ENCODE measurements at regions not wholly inside any gene's neighbourhood (a gene's known extent, or its start where the extent isn't known, plus 50 kb on each side); places are given as distances from the start of the nearest gene placed in this dataset.

DNA sequence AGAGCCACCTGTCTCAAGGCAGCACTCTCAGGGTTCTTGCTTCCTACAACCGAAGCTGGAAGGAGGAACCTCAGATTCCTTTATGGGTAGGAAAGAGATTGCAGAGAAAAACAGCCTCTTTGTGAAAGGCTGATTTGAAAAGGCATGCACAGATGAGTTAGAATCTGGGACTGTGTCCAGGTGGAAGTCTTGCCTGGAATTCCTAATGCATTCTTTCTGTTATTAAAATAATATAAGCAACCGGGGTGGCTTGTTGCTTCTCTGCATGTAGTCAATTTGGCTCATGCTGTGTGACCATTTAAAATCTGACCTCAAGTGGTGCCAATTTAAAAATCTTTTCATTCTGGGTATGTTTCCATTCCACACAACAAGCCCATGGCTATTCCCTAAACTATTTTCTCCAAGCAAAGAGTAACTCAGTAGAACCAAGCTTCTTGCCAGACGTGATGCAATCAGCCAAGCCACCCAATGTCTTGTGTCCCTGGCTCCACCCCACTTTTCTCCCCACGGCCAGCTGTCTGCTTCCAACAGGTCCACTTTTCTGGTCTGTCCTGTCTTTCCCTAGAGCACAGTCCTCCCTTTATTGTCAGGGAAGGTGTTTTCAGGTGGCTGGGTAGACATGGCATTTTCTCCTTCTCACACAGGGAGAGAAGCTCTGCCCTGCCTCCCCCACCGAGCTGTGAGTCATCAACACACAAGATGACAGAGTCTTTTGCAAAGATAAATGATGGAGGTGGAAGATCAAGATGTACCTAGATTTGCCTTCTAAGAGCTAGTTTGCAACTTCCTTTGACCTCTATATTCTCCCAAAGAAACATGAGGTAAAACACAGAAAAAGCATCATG lies 394.3 kb downstream of the FOXO1 start:
- TF ChIP-seq CTCF (conservative IDR thresholded peaks at IDR 0.05; ENCODE audit: low read depth in 2 of 2), result no peak
- TF ChIP-seq EZH2 (IDR thresholded peaks at IDR 0.05; ENCODE audit: low read depth, unreplicated experiment), result no peak
- no peak for TF ChIP-seq EZH2phosphoT487 (IDR thresholded peaks at IDR 0.05; ENCODE audit: unreplicated experiment)
- no peak for TF ChIP-seq CREB1 (CRISPR knock-in tag; IDR thresholded peaks at IDR 0.05; ENCODE audit: low read depth)
- no peak for TF ChIP-seq POLR2AphosphoS5 (IDR thresholded peaks at IDR 0.05; ENCODE audit: low read depth)
- TF ChIP-seq STAT1 (IDR thresholded peaks at IDR 0.05; ENCODE audit: unreplicated experiment), result no peak
- TF ChIP-seq ZNF331 (CRISPR knock-in tag; IDR thresholded peaks at IDR 0.05; ENCODE audit: low read depth), result no peak
- TF ChIP-seq, protein P1, sequence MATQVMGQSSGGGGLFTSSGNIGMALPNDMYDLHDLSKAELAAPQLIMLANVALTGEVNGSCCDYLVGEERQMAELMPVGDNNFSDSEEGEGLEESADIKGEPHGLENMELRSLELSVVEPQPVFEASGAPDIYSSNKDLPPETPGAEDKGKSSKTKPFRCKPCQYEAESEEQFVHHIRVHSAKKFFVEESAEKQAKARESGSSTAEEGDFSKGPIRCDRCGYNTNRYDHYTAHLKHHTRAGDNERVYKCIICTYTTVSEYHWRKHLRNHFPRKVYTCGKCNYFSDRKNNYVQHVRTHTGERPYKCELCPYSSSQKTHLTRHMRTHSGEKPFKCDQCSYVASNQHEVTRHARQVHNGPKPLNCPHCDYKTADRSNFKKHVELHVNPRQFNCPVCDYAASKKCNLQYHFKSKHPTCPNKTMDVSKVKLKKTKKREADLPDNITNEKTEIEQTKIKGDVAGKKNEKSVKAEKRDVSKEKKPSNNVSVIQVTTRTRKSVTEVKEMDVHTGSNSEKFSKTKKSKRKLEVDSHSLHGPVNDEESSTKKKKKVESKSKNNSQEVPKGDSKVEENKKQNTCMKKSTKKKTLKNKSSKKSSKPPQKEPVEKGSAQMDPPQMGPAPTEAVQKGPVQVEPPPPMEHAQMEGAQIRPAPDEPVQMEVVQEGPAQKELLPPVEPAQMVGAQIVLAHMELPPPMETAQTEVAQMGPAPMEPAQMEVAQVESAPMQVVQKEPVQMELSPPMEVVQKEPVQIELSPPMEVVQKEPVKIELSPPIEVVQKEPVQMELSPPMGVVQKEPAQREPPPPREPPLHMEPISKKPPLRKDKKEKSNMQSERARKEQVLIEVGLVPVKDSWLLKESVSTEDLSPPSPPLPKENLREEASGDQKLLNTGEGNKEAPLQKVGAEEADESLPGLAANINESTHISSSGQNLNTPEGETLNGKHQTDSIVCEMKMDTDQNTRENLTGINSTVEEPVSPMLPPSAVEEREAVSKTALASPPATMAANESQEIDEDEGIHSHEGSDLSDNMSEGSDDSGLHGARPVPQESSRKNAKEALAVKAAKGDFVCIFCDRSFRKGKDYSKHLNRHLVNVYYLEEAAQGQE (IDR thresholded peaks at IDR 0.05; ENCODE audit: unreplicated experiment), result no peak
- TF ChIP-seq, protein P2, sequence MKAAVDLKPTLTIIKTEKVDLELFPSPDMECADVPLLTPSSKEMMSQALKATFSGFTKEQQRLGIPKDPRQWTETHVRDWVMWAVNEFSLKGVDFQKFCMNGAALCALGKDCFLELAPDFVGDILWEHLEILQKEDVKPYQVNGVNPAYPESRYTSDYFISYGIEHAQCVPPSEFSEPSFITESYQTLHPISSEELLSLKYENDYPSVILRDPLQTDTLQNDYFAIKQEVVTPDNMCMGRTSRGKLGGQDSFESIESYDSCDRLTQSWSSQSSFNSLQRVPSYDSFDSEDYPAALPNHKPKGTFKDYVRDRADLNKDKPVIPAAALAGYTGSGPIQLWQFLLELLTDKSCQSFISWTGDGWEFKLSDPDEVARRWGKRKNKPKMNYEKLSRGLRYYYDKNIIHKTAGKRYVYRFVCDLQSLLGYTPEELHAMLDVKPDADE (IDR thresholded peaks at IDR 0.05), result no peak
- no peak for TF ChIP-seq NANOG (IDR thresholded peaks at IDR 0.05; ENCODE audit: borderline replicate concordance)

Data from GM23338 (cell line).